ENCODE measurements at regions not wholly inside any gene's neighbourhood (a gene's known extent, or its start where the extent isn't known, plus 50 kb on each side); places are given as distances from the start of the nearest gene placed in this dataset.

- TF ChIP-seq, protein P1, sequence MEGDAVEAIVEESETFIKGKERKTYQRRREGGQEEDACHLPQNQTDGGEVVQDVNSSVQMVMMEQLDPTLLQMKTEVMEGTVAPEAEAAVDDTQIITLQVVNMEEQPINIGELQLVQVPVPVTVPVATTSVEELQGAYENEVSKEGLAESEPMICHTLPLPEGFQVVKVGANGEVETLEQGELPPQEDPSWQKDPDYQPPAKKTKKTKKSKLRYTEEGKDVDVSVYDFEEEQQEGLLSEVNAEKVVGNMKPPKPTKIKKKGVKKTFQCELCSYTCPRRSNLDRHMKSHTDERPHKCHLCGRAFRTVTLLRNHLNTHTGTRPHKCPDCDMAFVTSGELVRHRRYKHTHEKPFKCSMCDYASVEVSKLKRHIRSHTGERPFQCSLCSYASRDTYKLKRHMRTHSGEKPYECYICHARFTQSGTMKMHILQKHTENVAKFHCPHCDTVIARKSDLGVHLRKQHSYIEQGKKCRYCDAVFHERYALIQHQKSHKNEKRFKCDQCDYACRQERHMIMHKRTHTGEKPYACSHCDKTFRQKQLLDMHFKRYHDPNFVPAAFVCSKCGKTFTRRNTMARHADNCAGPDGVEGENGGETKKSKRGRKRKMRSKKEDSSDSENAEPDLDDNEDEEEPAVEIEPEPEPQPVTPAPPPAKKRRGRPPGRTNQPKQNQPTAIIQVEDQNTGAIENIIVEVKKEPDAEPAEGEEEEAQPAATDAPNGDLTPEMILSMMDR (IDR thresholded peaks at IDR 0.05; ENCODE audit: low read depth, low read length, poor library complexity, severe bottlenecking), result no peak
- TF ChIP-seq EZH2phosphoT487 (IDR thresholded peaks at IDR 0.05; ENCODE audit: borderline replicate concordance, low read length), result no peak
These were observed 814.9 kb downstream of the LRFN5 start for GRCh38 chr14:42421377-42422078.
